ENCODE measurements at regions not wholly inside any gene's neighbourhood (a gene's known extent, or its start where the extent isn't known, plus 50 kb on each side); places are given as distances from the start of the nearest gene placed in this dataset.

- no peak overlapping the region for H4K8ac ChIP-seq (ENCODE audit: low read depth, low read length)
- H2BK120ac ChIP-seq (ENCODE audit: low read depth, low read length) = no peak overlapping the region
- DNase-seq = peak; percentile 53
- WGBS (ENCODE audit: extremely low coverage, insufficient coverage, low lambda C conversion rate) = no CpG with 5 or more reads among the region's 23 CpGs
- peaks cover 2% of the 10 kb centered on the region for H3K36me3 ChIP-seq (ENCODE audit: control insufficient read depth, insufficient read depth, low read length)
- no peak overlapping the region for H3K27ac ChIP-seq (ENCODE audit: low read depth, low read length)
- no peak overlapping the region for H4K5ac ChIP-seq (ENCODE audit: low read length)
- H3K18ac ChIP-seq (ENCODE audit: low read length) = no peak overlapping the region
- H2AK5ac ChIP-seq (ENCODE audit: low read length) = no peak overlapping the region
- H3K79me1 ChIP-seq (ENCODE audit: low read length) = peaks cover 5% of the 10 kb centered on the region
- H3K56ac ChIP-seq (ENCODE audit: low read length) = no peak overlapping the region
- no peak overlapping the region for H3K4ac ChIP-seq (ENCODE audit: low read depth, low read length)
- no peak overlapping the region for H2BK15ac ChIP-seq (replicated peaks; ENCODE audit: low read depth)
- no peak overlapping the region for H3K23ac ChIP-seq (ENCODE audit: low read length)
- no peaks in the 10 kb centered on the region for H3K4me1 ChIP-seq (ENCODE audit: control insufficient read depth, low read depth, low read length)
- no peaks in the 10 kb centered on the region for H3K27me3 ChIP-seq (ENCODE audit: insufficient read depth, low read length, poor library complexity)
- no peak overlapping the region for H3K4me3 ChIP-seq (ENCODE audit: low read length)
- H3K79me2 ChIP-seq (ENCODE audit: control insufficient read depth, insufficient read depth, low read length) = peaks cover 2% of the 10 kb centered on the region
- H3K4me2 ChIP-seq (ENCODE audit: low read length) = no peak overlapping the region
- no peak overlapping the region for H2BK5ac ChIP-seq (ENCODE audit: low read length)
- no peak overlapping the region for H3K9ac ChIP-seq (ENCODE audit: low read length)
These were observed 107.6 kb downstream of the RFLNA start for GRCh38 chr12:124402248-124403066.

GRCh38 chr12:124401704-124402221 lies 106.9 kb downstream of the RFLNA start:
- H3K79me1 ChIP-seq (ENCODE audit: low read length) = peaks cover 5% of the 10 kb centered on the region
- no CpG with 5 or more reads among the region's 15 CpGs for WGBS (ENCODE audit: extremely low coverage, insufficient coverage, low lambda C conversion rate)
- H3K56ac ChIP-seq (ENCODE audit: low read length) = no peak overlapping the region
- H3K4me3 ChIP-seq (ENCODE audit: low read length) = no peak overlapping the region
- H3K36me3 ChIP-seq (ENCODE audit: control insufficient read depth, insufficient read depth, low read length) = peaks cover 2% of the 10 kb centered on the region
- H3K27ac ChIP-seq (ENCODE audit: low read depth, low read length) = no peak overlapping the region
- no peak overlapping the region for H3K23ac ChIP-seq (ENCODE audit: low read length)
- H3K4me2 ChIP-seq (ENCODE audit: low read length) = no peak overlapping the region
- DNase-seq = no peak
- H4K5ac ChIP-seq (ENCODE audit: low read length) = no peak overlapping the region
- no peak overlapping the region for H2BK5ac ChIP-seq (ENCODE audit: low read length)
- no peak overlapping the region for H3K9ac ChIP-seq (ENCODE audit: low read length)
- no peak overlapping the region for H2BK15ac ChIP-seq (replicated peaks; ENCODE audit: low read depth)
- H3K4me1 ChIP-seq (ENCODE audit: control insufficient read depth, low read depth, low read length) = no peaks in the 10 kb centered on the region
- H2AK5ac ChIP-seq (ENCODE audit: low read length) = no peak overlapping the region
- H3K27me3 ChIP-seq (ENCODE audit: insufficient read depth, low read length, poor library complexity) = no peaks in the 10 kb centered on the region
- no peaks in the 10 kb centered on the region for H3K79me2 ChIP-seq (ENCODE audit: control insufficient read depth, insufficient read depth, low read length)
- no peak overlapping the region for H4K8ac ChIP-seq (ENCODE audit: low read depth, low read length)
- no peak overlapping the region for H2BK120ac ChIP-seq (ENCODE audit: low read depth, low read length)
- no peak overlapping the region for H3K18ac ChIP-seq (ENCODE audit: low read length)
- H3K4ac ChIP-seq (ENCODE audit: low read depth, low read length) = no peak overlapping the region

- no peak overlapping the region for H3K4me2 ChIP-seq (ENCODE audit: low read length)
- no peak overlapping the region for H4K5ac ChIP-seq (ENCODE audit: low read length)
- no peak overlapping the region for H2BK15ac ChIP-seq (replicated peaks; ENCODE audit: low read depth)
- DNase-seq = no peak
- H2BK120ac ChIP-seq (ENCODE audit: low read depth, low read length) = no peak overlapping the region
- H3K56ac ChIP-seq (ENCODE audit: low read length) = no peak overlapping the region
- no CpG with 5 or more reads among the region's 10 CpGs for WGBS (ENCODE audit: extremely low coverage, insufficient coverage, low lambda C conversion rate)
- no peak overlapping the region for H4K8ac ChIP-seq (ENCODE audit: low read depth, low read length)
- H3K36me3 ChIP-seq (ENCODE audit: control insufficient read depth, insufficient read depth, low read length) = peaks cover 2% of the 10 kb centered on the region
- no peaks in the 10 kb centered on the region for H3K27me3 ChIP-seq (ENCODE audit: insufficient read depth, low read length, poor library complexity)
- H3K79me1 ChIP-seq (ENCODE audit: low read length) = peaks cover 3% of the 10 kb centered on the region
- H3K9ac ChIP-seq (ENCODE audit: low read length) = no peak overlapping the region
- no peak overlapping the region for H2BK5ac ChIP-seq (ENCODE audit: low read length)
- H3K18ac ChIP-seq (ENCODE audit: low read length) = no peak overlapping the region
- no peak overlapping the region for H3K23ac ChIP-seq (ENCODE audit: low read length)
- no peak overlapping the region for H3K27ac ChIP-seq (ENCODE audit: low read depth, low read length)
- H3K4me1 ChIP-seq (ENCODE audit: control insufficient read depth, low read depth, low read length) = peaks cover 2% of the 10 kb centered on the region
- H3K4ac ChIP-seq (ENCODE audit: low read depth, low read length) = no peak overlapping the region
- H3K79me2 ChIP-seq (ENCODE audit: control insufficient read depth, insufficient read depth, low read length) = no peaks in the 10 kb centered on the region
- H3K4me3 ChIP-seq (ENCODE audit: low read length) = no peak overlapping the region
- H2AK5ac ChIP-seq (ENCODE audit: low read length) = no peak overlapping the region
These were observed 105.2 kb downstream of the RFLNA start for GRCh38 chr12:124400124-124400523.

DNA sequence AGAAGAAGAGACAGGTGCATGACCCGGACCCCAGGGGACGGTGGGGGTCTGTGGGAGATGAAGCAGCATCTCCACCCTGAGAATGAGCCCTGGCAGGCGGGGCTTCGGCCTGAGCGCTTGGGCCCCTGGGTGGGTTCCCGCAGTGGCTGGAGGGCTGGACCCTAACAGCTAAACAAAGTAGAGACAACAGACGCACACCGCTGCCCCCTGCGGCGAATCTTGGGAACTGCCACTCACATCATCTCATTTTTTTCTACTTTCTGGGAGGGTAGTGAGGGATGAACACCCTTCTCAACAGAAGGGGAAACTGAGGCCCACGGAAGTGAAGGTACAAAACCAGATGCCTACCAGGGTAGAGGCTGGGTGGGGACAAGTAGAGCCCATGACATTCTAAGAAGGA lies 104.7 kb downstream of the RFLNA start:
- DNase-seq = peak; percentile 42
- no peak overlapping the region for H3K4me2 ChIP-seq (ENCODE audit: low read length)
- H4K8ac ChIP-seq (ENCODE audit: low read depth, low read length) = no peak overlapping the region
- H3K9ac ChIP-seq (ENCODE audit: low read length) = no peak overlapping the region
- no peak overlapping the region for H2AK5ac ChIP-seq (ENCODE audit: low read length)
- H4K5ac ChIP-seq (ENCODE audit: low read length) = no peak overlapping the region
- H2BK15ac ChIP-seq (replicated peaks; ENCODE audit: low read depth) = no peak overlapping the region
- H3K79me1 ChIP-seq (ENCODE audit: low read length) = peaks cover 3% of the 10 kb centered on the region
- no peak overlapping the region for H2BK120ac ChIP-seq (ENCODE audit: low read depth, low read length)
- H3K4me3 ChIP-seq (ENCODE audit: low read length) = no peak overlapping the region
- no peak overlapping the region for H2BK5ac ChIP-seq (ENCODE audit: low read length)
- H3K56ac ChIP-seq (ENCODE audit: low read length) = no peak overlapping the region
- no peak overlapping the region for H3K18ac ChIP-seq (ENCODE audit: low read length)
- H3K36me3 ChIP-seq (ENCODE audit: control insufficient read depth, insufficient read depth, low read length) = peaks cover 2% of the 10 kb centered on the region
- peaks cover 2% of the 10 kb centered on the region for H3K4me1 ChIP-seq (ENCODE audit: control insufficient read depth, low read depth, low read length)
- no peak overlapping the region for H3K27ac ChIP-seq (ENCODE audit: low read depth, low read length)
- no CpG with 5 or more reads among the region's 11 CpGs for WGBS (ENCODE audit: extremely low coverage, insufficient coverage, low lambda C conversion rate)
- no peak overlapping the region for H3K23ac ChIP-seq (ENCODE audit: low read length)
- H3K79me2 ChIP-seq (ENCODE audit: control insufficient read depth, insufficient read depth, low read length) = no peaks in the 10 kb centered on the region
- no peaks in the 10 kb centered on the region for H3K27me3 ChIP-seq (ENCODE audit: insufficient read depth, low read length, poor library complexity)
- no peak overlapping the region for H3K4ac ChIP-seq (ENCODE audit: low read depth, low read length)

GRCh38 chr12:124398578-124399227 lies 103.8 kb downstream of the RFLNA start:
- no CpG with 5 or more reads among the region's 15 CpGs for WGBS (ENCODE audit: extremely low coverage, insufficient coverage, low lambda C conversion rate)

More at GRCh38 chr12:124398578-124399227, 103.8 kb downstream of the RFLNA start:
- Histone ChIP-seq H3K23ac (ENCODE audit: low read length) (no peak overlapping the region), H3K79me2 (ENCODE audit: control insufficient read depth, insufficient read depth, low read length) (no peaks in the 10 kb centered on the region), H3K56ac (ENCODE audit: low read length) (no peak overlapping the region), H4K5ac (ENCODE audit: low read length) (no peak overlapping the region), H2BK5ac (ENCODE audit: low read length) (no peak overlapping the region), H3K36me3 (ENCODE audit: control insufficient read depth, insufficient read depth, low read length) (peaks cover 2% of the 10 kb centered on the region), H3K4me2 (ENCODE audit: low read length) (no peak overlapping the region), H2AK5ac (ENCODE audit: low read length) (no peak overlapping the region), H3K9ac (ENCODE audit: low read length) (no peak overlapping the region), H3K79me1 (ENCODE audit: low read length) (no peaks in the 10 kb centered on the region), H3K4me3 (ENCODE audit: low read length) (no peak overlapping the region), H2BK15ac (replicated peaks; ENCODE audit: low read depth) (no peak overlapping the region), H4K8ac (ENCODE audit: low read depth, low read length) (no peak overlapping the region), H3K4me1 (ENCODE audit: control insufficient read depth, low read depth, low read length) (peaks cover 2% of the 10 kb centered on the region), H2BK120ac (ENCODE audit: low read depth, low read length) (no peak overlapping the region), H3K27ac (ENCODE audit: low read depth, low read length) (no peak overlapping the region), H3K27me3 (ENCODE audit: insufficient read depth, low read length, poor library complexity) (no peaks in the 10 kb centered on the region), H3K18ac (ENCODE audit: low read length) (no peak overlapping the region), H3K4ac (ENCODE audit: low read depth, low read length) (no peak overlapping the region)
- DNase-seq = no peak

Measured in mesendoderm (in vitro differentiated cells).